GM12872 (cell line): ENCODE measurements at regions not wholly inside any gene's neighbourhood (a gene's known extent, or its start where the extent isn't known, plus 50 kb on each side); places are given as distances from the start of the nearest gene placed in this dataset.

Source experiments
- CTCF ChIP-seq: IDR thresholded peaks from 3 replicates; pipeline ENCODE4 v1.5.1; 2011; ENCODE audit warnings: low read depth, mild to moderate bottlenecking, low read length, moderate library complexity; ENCODE audit not compliant: insufficient read depth

GRCh38 chr22:48254311-48254873 lies 1491.9 kb downstream of the TBC1D22A start:
- no peak for TF ChIP-seq CTCF

- no peak for TF ChIP-seq CTCF
These were observed 1491.1 kb downstream of the TBC1D22A start for GRCh38 chr22:48253573-48253972.

GRCh38 chr22:48253136-48253535 lies 1490.7 kb downstream of the TBC1D22A start:
- no peak for TF ChIP-seq CTCF

- TF ChIP-seq CTCF: no peak
These were observed 1489.2 kb downstream of the TBC1D22A start for GRCh38 chr22:48251629-48252028.

GRCh38 chr22:48250937-48251530 lies 1488.6 kb downstream of the TBC1D22A start:
- no peak for TF ChIP-seq CTCF

- TF ChIP-seq CTCF: no peak
These were observed 1487.9 kb downstream of the TBC1D22A start for GRCh38 chr22:48250286-48250895.

GRCh38 chr22:48249713-48250268 lies 1487.3 kb downstream of the TBC1D22A start:
- TF ChIP-seq CTCF: no peak
